HEK293 (cell line): ENCODE measurements at regions not wholly inside any gene's neighbourhood (a gene's known extent, or its start where the extent isn't known, plus 50 kb on each side); places are given as distances from the start of the nearest gene placed in this dataset.

Experiments
- CTCF ChIA-PET: fragments of 350-600 bp; formaldehyde crosslinking; extraction: SDS; loops from one replicate; lab custom pipeline; 2021; ENCODE audit warnings: antibody characterized with exemption; lab: Yijun Ruan, JAX
- POLR2A ChIA-PET: fragments of 300-600 bp; formaldehyde crosslinking; extraction: SDS; loops from one replicate; lab custom pipeline; 2020; ENCODE audit warnings: antibody characterized with exemption, inconsistent platforms; lab: Yijun Ruan, JAX
- H3K27ac ChIP-seq: fragments of 200-500 bp; sonication (Bioruptor generic); 2 replicates; pipeline ENCODE4 v1.5.1; 2014; ENCODE audit warnings: low read depth, low read length, control low read depth, inconsistent platforms; ENCODE audit errors: extremely low read depth
- H3K36me3 ChIP-seq, 2 experiments: fragments of 200-500 bp in 1 of 2; sonication (Bioruptor generic) in 1 of 2; 1 replicate in 1 of 2; 2 replicates in 1 of 2; pipeline ENCODE4 v1.5.1; 2014 to 2017; ENCODE audit warnings: inconsistent platforms in 2 of 2, low read length in 2 of 2; ENCODE audit not compliant: control insufficient read depth in 2 of 2, insufficient read depth in 1 of 2
- H3K4me1 ChIP-seq: fragments of 200-500 bp; sonication (Bioruptor generic); 2 replicates; pipeline ENCODE4 v1.5.1; 2014; ENCODE audit warnings: mild to moderate bottlenecking, low read length, inconsistent platforms; ENCODE audit not compliant: control insufficient read depth, insufficient read depth
- H3K4me3 ChIP-seq: 2 replicates; pipeline ENCODE4 v1.5.1; 2011; ENCODE audit warnings: low read depth, mild to moderate bottlenecking, control low read depth, low read length, moderate library complexity
- H3K9me3 ChIP-seq: fragments of 200-500 bp; sonication (Bioruptor generic); 2 replicates; pipeline ENCODE4 v1.5.1; 2014; ENCODE audit warnings: low read depth, low read length, inconsistent platforms; ENCODE audit not compliant: control insufficient read depth, insufficient read depth
- BCL11A ChIP-seq: fragments of 450-650 bp; formaldehyde crosslinking; IDR thresholded peaks from 2 replicates; pipeline ENCODE4 v1.5.1; 2016; ENCODE audit warnings: low read depth, missing biosample characterization, missing genetic modification characterization
- EGR2 ChIP-seq: fragments of 450-650 bp; formaldehyde crosslinking; IDR thresholded peaks from 2 replicates; pipeline ENCODE4 v1.5.1; 2016; ENCODE audit warnings: low read depth, missing biosample characterization, missing genetic modification characterization
- GFI1B ChIP-seq: fragments of 450-650 bp; formaldehyde crosslinking; IDR thresholded peaks from 2 replicates; pipeline ENCODE4 v1.5.1; 2016; ENCODE audit warnings: missing biosample characterization, missing genetic modification characterization
- SETDB1 ChIP-seq: IDR thresholded peaks from one replicate; pipeline ENCODE4 v1.6.1; 2017; ENCODE audit warnings: mild to moderate bottlenecking, low read length, moderate library complexity, mixed read lengths; ENCODE audit not compliant: insufficient read length
- YY1 ChIP-seq: fragments of 450-650 bp; formaldehyde crosslinking; IDR thresholded peaks from 2 replicates; pipeline ENCODE4 v1.5.1; 2018; ENCODE audit warnings: missing biosample characterization, missing genetic modification characterization
- ZBTB1 ChIP-seq: fragments of 450-650 bp; formaldehyde crosslinking; IDR thresholded peaks from 2 replicates; pipeline ENCODE4 v1.5.1; 2016; ENCODE audit warnings: missing biosample characterization, missing genetic modification characterization
- ZBTB17 ChIP-seq: fragments of 450-650 bp; formaldehyde crosslinking; IDR thresholded peaks from 2 replicates; pipeline ENCODE4 v1.5.1; 2016; ENCODE audit warnings: missing biosample characterization, missing genetic modification characterization
- ZBTB8A ChIP-seq: fragments of 450-650 bp; formaldehyde crosslinking; IDR thresholded peaks from 2 replicates; pipeline ENCODE4 v1.5.1; 2016; ENCODE audit warnings: missing biosample characterization, missing genetic modification characterization
- ZNF140 ChIP-seq: fragments of 450-650 bp; formaldehyde crosslinking; IDR thresholded peaks from 2 replicates; pipeline ENCODE4 v1.5.1; 2016; ENCODE audit warnings: missing biosample characterization, missing genetic modification characterization
- ZNF157 ChIP-seq: fragments of 450-650 bp; formaldehyde crosslinking; IDR thresholded peaks from 2 replicates; pipeline ENCODE4 v1.5.1; 2016; ENCODE audit warnings: missing biosample characterization, missing genetic modification characterization
- ZNF169 ChIP-seq: fragments of 450-650 bp; formaldehyde crosslinking; IDR thresholded peaks from 2 replicates; pipeline ENCODE4 v1.5.1; 2016; ENCODE audit warnings: missing biosample characterization, missing genetic modification characterization
- ZNF175 ChIP-seq: fragments of 450-650 bp; formaldehyde crosslinking; IDR thresholded peaks from 2 replicates; pipeline ENCODE4 v1.5.1; 2016; ENCODE audit warnings: missing biosample characterization, missing genetic modification characterization
- ZNF214 ChIP-seq: fragments of 450-650 bp; formaldehyde crosslinking; IDR thresholded peaks from 2 replicates; pipeline ENCODE4 v1.5.1; 2017; ENCODE audit warnings: missing biosample characterization, mild to moderate bottlenecking, missing genetic modification characterization, borderline replicate concordance
- ZNF324 ChIP-seq: fragments of 450-650 bp; formaldehyde crosslinking; IDR thresholded peaks from 2 replicates; pipeline ENCODE4 v1.5.1; 2016; ENCODE audit warnings: missing biosample characterization, missing genetic modification characterization
- ZNF391 ChIP-seq: fragments of 450-650 bp; formaldehyde crosslinking; IDR thresholded peaks from 2 replicates; pipeline ENCODE4 v1.5.1; 2016; ENCODE audit warnings: low read depth, missing biosample characterization, missing genetic modification characterization, borderline replicate concordance
- ZNF529 ChIP-seq: fragments of 450-650 bp; formaldehyde crosslinking; IDR thresholded peaks from 2 replicates; pipeline ENCODE4 v1.5.1; 2017; ENCODE audit warnings: missing genetic modification characterization, missing biosample characterization; ENCODE audit not compliant: insufficient replicate concordance
- ZNF571 ChIP-seq: fragments of 450-650 bp; formaldehyde crosslinking; IDR thresholded peaks from 2 replicates; pipeline ENCODE4 v1.5.0; 2017; ENCODE audit warnings: missing biosample characterization, missing genetic modification characterization
- ZNF626 ChIP-seq: fragments of 450-650 bp; sonication (Bioruptor Pico); formaldehyde crosslinking; IDR thresholded peaks from 2 replicates; pipeline ENCODE4 v1.5.1; 2018; ENCODE audit warnings: missing biosample characterization, missing genetic modification characterization, inconsistent platforms
- ZNF677 ChIP-seq: fragments of 450-650 bp; IDR thresholded peaks from 2 replicates; pipeline ENCODE4 v1.5.0; 2018; ENCODE audit warnings: missing biosample characterization, mild to moderate bottlenecking, missing genetic modification characterization, moderate library complexity
- ZNF747 ChIP-seq: fragments of 450-650 bp; formaldehyde crosslinking; IDR thresholded peaks from 2 replicates; pipeline ENCODE4 v1.5.1; 2016; ENCODE audit warnings: missing biosample characterization, missing genetic modification characterization
- TF ChIP-seq, protein P1 (sequence below): fragments of 450-650 bp; IDR thresholded peaks from 2 replicates; pipeline ENCODE4 v1.5.1; 2018; ENCODE audit warnings: missing biosample characterization, mild to moderate bottlenecking, missing genetic modification characterization
- TF ChIP-seq, protein P2 (sequence below): fragments of 450-650 bp; formaldehyde crosslinking; IDR thresholded peaks from 2 replicates; pipeline ENCODE4 v1.5.1; 2016; ENCODE audit warnings: missing biosample characterization, missing genetic modification characterization
- TF ChIP-seq, protein P3 (sequence below): IDR thresholded peaks from 2 replicates; pipeline ENCODE4 v1.6.1; 2011; ENCODE audit warnings: mild to moderate bottlenecking, low read depth, low read length, borderline replicate concordance
- TF ChIP-seq, protein P4 (sequence below): sonication (generic); formaldehyde crosslinking; IDR thresholded peaks from 2 replicates; pipeline ENCODE4 v1.8.1; 2022; ENCODE audit warnings: mild to moderate bottlenecking, moderate library complexity, missing genetic modification reagents

GRCh38 chr9:21583628-21584377, 101.7 kb upstream of the IFNE start (continued):
- TF ChIP-seq ZBTB17 (tag by site-specific recombination) (no peak), ZBTB8A (tag by site-specific recombination) (no peak)

GRCh38 chr9:21584890-21585289, 102.8 kb upstream of the IFNE start:
- no peak overlapping the region for H3K27ac ChIP-seq
- H3K4me1 ChIP-seq = peaks cover 8% of the 10 kb centered on the region
- no peak overlapping the region for H3K4me3 ChIP-seq
- CTCF ChIA-PET = interaction anchor here (0.7 to 1.2 kb wide), 2 partner anchors 97 to 118 kb away, joined by 3 read pairs; no protein-coding TSS in a partner anchor
- no peaks in the 10 kb centered on the region for H3K9me3 ChIP-seq
- H3K36me3 ChIP-seq = no peaks in the 10 kb centered on the region
- POLR2A ChIA-PET = no interaction called here
- TF ChIP-seq ZNF140 (tag by site-specific recombination) (no peak), GFI1B (tag by site-specific recombination) (no peak), ZNF529 (tag by site-specific recombination) (no peak), ZNF169 (tag by site-specific recombination) (no peak), ZNF391 (tag by site-specific recombination) (no peak)
- TF ChIP-seq, protein P1, sequence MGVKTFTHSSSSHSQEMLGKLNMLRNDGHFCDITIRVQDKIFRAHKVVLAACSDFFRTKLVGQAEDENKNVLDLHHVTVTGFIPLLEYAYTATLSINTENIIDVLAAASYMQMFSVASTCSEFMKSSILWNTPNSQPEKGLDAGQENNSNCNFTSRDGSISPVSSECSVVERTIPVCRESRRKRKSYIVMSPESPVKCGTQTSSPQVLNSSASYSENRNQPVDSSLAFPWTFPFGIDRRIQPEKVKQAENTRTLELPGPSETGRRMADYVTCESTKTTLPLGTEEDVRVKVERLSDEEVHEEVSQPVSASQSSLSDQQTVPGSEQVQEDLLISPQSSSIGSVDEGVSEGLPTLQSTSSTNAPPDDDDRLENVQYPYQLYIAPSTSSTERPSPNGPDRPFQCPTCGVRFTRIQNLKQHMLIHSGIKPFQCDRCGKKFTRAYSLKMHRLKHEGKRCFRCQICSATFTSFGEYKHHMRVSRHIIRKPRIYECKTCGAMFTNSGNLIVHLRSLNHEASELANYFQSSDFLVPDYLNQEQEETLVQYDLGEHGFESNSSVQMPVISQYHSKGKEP = no peak
- TF ChIP-seq, protein P2, sequence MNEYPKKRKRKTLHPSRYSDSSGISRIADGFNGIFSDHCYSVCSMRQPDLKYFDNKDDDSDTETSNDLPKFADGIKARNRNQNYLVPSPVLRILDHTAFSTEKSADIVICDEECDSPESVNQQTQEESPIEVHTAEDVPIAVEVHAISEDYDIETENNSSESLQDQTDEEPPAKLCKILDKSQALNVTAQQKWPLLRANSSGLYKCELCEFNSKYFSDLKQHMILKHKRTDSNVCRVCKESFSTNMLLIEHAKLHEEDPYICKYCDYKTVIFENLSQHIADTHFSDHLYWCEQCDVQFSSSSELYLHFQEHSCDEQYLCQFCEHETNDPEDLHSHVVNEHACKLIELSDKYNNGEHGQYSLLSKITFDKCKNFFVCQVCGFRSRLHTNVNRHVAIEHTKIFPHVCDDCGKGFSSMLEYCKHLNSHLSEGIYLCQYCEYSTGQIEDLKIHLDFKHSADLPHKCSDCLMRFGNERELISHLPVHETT (tag by site-specific recombination) = no peak

DNA sequence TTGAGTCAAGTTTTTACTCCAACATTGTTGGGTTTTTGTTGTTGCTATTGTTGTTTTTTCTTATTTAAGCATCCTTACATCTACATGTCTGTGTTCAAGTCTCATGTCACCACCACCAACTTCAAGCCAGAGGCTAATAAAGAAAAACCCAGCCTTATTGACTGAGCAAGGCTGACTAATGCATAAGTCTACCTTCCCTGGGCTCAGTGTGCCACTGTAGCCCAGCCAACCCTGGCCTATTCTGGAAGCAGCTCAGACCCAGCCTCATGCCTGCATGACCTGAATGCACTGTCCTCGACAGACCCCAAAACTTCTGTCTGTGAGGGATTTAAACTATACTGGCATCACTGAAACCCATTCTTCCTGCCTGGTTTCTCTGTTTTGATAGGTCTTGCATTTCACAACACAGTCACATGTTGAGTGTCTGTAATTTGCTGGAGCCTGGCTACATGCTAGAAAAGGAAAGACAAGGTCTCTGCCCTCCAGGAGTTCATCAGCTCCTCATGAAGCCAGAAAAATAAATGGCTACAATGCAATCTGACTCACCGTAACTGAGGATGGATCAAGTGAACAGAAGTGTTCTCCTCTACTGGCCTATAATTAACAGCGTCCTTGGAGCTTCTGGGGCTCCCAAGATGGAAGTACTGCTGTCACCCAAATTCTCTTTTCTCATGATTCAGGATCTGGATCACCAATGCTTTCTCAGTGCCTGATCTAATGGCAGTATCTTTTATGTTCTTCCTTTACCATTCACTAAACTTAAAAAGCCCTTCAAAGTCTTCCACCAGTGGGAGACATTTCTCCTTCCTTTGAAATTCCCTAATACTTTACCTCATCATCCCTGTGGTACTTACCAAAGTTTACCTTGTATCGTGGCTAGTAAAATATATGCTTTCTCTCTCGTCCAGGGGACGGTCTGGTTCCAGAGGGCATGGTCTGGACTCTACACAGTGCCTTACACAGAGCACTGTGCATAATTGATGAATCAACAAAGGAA, 103.9 kb upstream of the IFNE start:
- no peak overlapping the region for H3K4me3 ChIP-seq
- H3K36me3 ChIP-seq = no peaks in the 10 kb centered on the region
- ChIA-PET CTCF (interaction anchor here (0.6 to 1.2 kb wide), 4 partner anchors 52 to 203 kb away, joined by 3 to 7 read pairs (median 4); no protein-coding TSS in a partner anchor), POLR2A (no interaction called here)
- no peaks in the 10 kb centered on the region for H3K9me3 ChIP-seq
- H3K4me1 ChIP-seq = no peaks in the 10 kb centered on the region; the same call in 1 of the 2 replicates
- H3K27ac ChIP-seq = no peak overlapping the region
- TF ChIP-seq ZNF626 (tag by site-specific recombination) = no peak
- TF ChIP-seq, protein P3, sequence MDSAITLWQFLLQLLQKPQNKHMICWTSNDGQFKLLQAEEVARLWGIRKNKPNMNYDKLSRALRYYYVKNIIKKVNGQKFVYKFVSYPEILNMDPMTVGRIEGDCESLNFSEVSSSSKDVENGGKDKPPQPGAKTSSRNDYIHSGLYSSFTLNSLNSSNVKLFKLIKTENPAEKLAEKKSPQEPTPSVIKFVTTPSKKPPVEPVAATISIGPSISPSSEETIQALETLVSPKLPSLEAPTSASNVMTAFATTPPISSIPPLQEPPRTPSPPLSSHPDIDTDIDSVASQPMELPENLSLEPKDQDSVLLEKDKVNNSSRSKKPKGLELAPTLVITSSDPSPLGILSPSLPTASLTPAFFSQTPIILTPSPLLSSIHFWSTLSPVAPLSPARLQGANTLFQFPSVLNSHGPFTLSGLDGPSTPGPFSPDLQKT = no peak
- TF ChIP-seq ZNF157 = no peak
- TF ChIP-seq ZNF324 (tag by site-specific recombination) = no peak
- no peak for TF ChIP-seq YY1
- TF ChIP-seq EGR2 (tag by site-specific recombination) = no peak
- TF ChIP-seq ZBTB1 (tag by site-specific recombination) = no peak
- no peak for TF ChIP-seq ZNF677
- TF ChIP-seq ZNF175 (tag by site-specific recombination) = no peak
- no peak for TF ChIP-seq ZNF747 (tag by site-specific recombination)
- TF ChIP-seq, protein P1 = no peak
- TF ChIP-seq BCL11A (tag by site-specific recombination) = no peak
- TF ChIP-seq SETDB1 = no peak
- no peak for TF ChIP-seq ZNF571 (tag by site-specific recombination)
- TF ChIP-seq, protein P4, sequence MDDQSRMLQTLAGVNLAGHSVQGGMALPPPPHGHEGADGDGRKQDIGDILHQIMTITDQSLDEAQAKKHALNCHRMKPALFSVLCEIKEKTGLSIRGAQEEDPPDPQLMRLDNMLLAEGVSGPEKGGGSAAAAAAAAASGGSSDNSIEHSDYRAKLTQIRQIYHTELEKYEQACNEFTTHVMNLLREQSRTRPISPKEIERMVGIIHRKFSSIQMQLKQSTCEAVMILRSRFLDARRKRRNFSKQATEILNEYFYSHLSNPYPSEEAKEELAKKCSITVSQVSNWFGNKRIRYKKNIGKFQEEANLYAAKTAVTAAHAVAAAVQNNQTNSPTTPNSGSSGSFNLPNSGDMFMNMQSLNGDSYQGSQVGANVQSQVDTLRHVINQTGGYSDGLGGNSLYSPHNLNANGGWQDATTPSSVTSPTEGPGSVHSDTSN (CRISPR knock-in tag) = no peak
- no peak for TF ChIP-seq ZNF214 (tag by site-specific recombination)
